Panc1 (cell line): ENCODE measurements at regions not wholly inside any gene's neighbourhood (a gene's known extent, or its start where the extent isn't known, plus 50 kb on each side); places are given as distances from the start of the nearest gene placed in this dataset.

ENCODE experiments used
- ATAC-seq: fragments of 200-7000 bp; cut with Tn5 transposase; 2 replicates; pipeline ENCODE4 v1.9.1; 2020; ENCODE audit warnings: mild to moderate bottlenecking, moderate library complexity
- BruUV-seq: library from RNA; stranded (reverse); fragments of 400-500 nt; replicated peaks from 2 replicates; lab custom pipeline; 2021; lab: Mats Ljungman, UMichigan
- CTCF ChIA-PET: fragments of 300-600 bp; sonication (Branson Sonifier 250); formaldehyde crosslinking; loops from one replicate; lab custom pipeline; 2022; ENCODE audit warnings: antibody characterized with exemption; lab: Charles Lee
- POLR2A ChIA-PET: fragments of 300-600 bp; sonication (Branson Sonifier 250); formaldehyde crosslinking; loops from one replicate; lab custom pipeline; 2022; ENCODE audit warnings: antibody characterized with exemption; lab: Charles Lee
- DNase-seq: peaks from one replicate; pipeline ENCODE4 v3.0.0-alpha.2; 2010; ENCODE audit warnings: low read depth, low spot score
- H3K27ac ChIP-seq: 2 replicates; pipeline ENCODE4 v1.5.1; 2011; ENCODE audit warnings: mild to moderate bottlenecking, low read length, inconsistent platforms
- H3K27me3 ChIP-seq: fragments of 200-500 bp; sonication (Bioruptor generic); 2 replicates; pipeline ENCODE4 v1.6.0; 2014; ENCODE audit warnings: low read length, inconsistent platforms; ENCODE audit not compliant: control insufficient read depth, insufficient read depth
- H3K36me3 ChIP-seq: fragments of 200-500 bp; sonication (Bioruptor generic); 2 replicates; pipeline ENCODE4 v1.5.1; 2014; ENCODE audit warnings: inconsistent platforms, mild to moderate bottlenecking, low read length, moderate library complexity; ENCODE audit not compliant: control insufficient read depth, insufficient read depth
- H3K4me1 ChIP-seq: 2 replicates; pipeline ENCODE4 v1.5.1; 2011; ENCODE audit warnings: inconsistent platforms, mild to moderate bottlenecking, low read length, moderate library complexity; ENCODE audit not compliant: control insufficient read depth, insufficient read depth
- H3K4me3 ChIP-seq, 2 experiments: 2 replicates each; pipeline ENCODE4 v1.5.1; 2011 to 2012; ENCODE audit warnings: low read depth in 2 of 2, low read length in 2 of 2, mild to moderate bottlenecking in 2 of 2, inconsistent platforms in 1 of 2, moderate library complexity in 1 of 2
- H3K9me3 ChIP-seq: fragments of 200-500 bp; sonication (Bioruptor generic); 2 replicates; pipeline ENCODE4 v1.5.1; 2014; ENCODE audit warnings: low read depth, mild to moderate bottlenecking, inconsistent platforms, low read length, moderate library complexity; ENCODE audit not compliant: control insufficient read depth, insufficient read depth
- CTCF ChIP-seq: fragments of 450-650 bp; IDR thresholded peaks from 2 replicates; pipeline ENCODE4 v1.5.1; 2017; ENCODE audit warnings: mild to moderate bottlenecking
- POLR2AphosphoS5 ChIP-seq: IDR thresholded peaks from 2 replicates; pipeline ENCODE4 v1.6.1; 2012; ENCODE audit warnings: mild to moderate bottlenecking, low read depth, low read length, moderate library complexity
- REST ChIP-seq, 2 experiments: IDR thresholded peaks; 2 replicates each; pipeline ENCODE4 v1.6.1; 2011 to 2012; ENCODE audit warnings: low read depth in 2 of 2, control low read depth in 1 of 2, low read length in 1 of 2, mild to moderate bottlenecking in 1 of 2, moderate library complexity in 1 of 2; ENCODE audit not compliant: insufficient read depth in 1 of 2
- SIN3A ChIP-seq: IDR thresholded peaks from 2 replicates; pipeline ENCODE4 v1.6.1; 2012; ENCODE audit warnings: low read depth, mild to moderate bottlenecking, low read length, moderate library complexity, borderline replicate concordance; ENCODE audit not compliant: insufficient read depth
- TCF7L2 ChIP-seq: IDR thresholded peaks from 2 replicates; pipeline ENCODE4 v1.6.1; 2011; ENCODE audit warnings: mild to moderate bottlenecking, low read depth, low read length, inconsistent platforms
- in situ Hi-C: cut with HindIII; loops from 2 replicates; pipeline ENCODE4 v1.10.0; 2016; ENCODE audit warnings: low sequenced_read_pairs, low pct_unique_long_range_greater_than_20kb
- intact Hi-C: fragments of 100-400 bp; cut with micrococcal nuclease; formaldehyde crosslinking; loops from one replicate; pipeline ENCODE4 v1.10.0; 2022; ENCODE audit not compliant: unreplicated experiment

- intact Hi-C loops (no loop called here), in situ Hi-C loops (no loop called here)
- DNase-seq (no peak), ATAC-seq (no peak)
- no TSS peak for BruUV-seq
- Histone ChIP-seq H3K4me1 (no peaks in the 10 kb centered on the region), H3K27me3 (no peaks in the 10 kb centered on the region), H3K9me3 (no peaks in the 10 kb centered on the region), H3K4me3 (no peak overlapping the region), H3K36me3 (no peaks in the 10 kb centered on the region), H3K27ac (no peak overlapping the region)
- POLR2A ChIA-PET = no interaction called here
- TF ChIP-seq POLR2AphosphoS5 = no peak
- no peak for TF ChIP-seq SIN3A
- TF ChIP-seq CTCF = no peak
- TF ChIP-seq TCF7L2 = no peak
- no peak for TF ChIP-seq REST (IDR thresholded peaks at IDR 0.05; ENCODE audit: insufficient read depth in 1 of 2, low read depth in 2 of 2, low read length in 1 of 2)
- CTCF ChIA-PET = no interaction called here
Observed at GRCh38 chr11:128304116-128304515, 283.2 kb downstream of the ETS1 start.

- H3K27me3 ChIP-seq = no peaks in the 10 kb centered on the region
- no peak overlapping the region for H3K4me3 ChIP-seq
- H3K4me1 ChIP-seq = no peaks in the 10 kb centered on the region
- no peaks in the 10 kb centered on the region for H3K9me3 ChIP-seq
- H3K27ac ChIP-seq = no peak overlapping the region
- POLR2A ChIA-PET = no interaction called here
- DNase-seq = no peak
- no TSS peak for BruUV-seq
- ATAC-seq = no peak
- CTCF ChIA-PET = interaction anchor here (0.7 kb wide), 1 partner anchor 327 kb away, joined by 3 read pairs; no protein-coding TSS in a partner anchor
- no peaks in the 10 kb centered on the region for H3K36me3 ChIP-seq
- no peak for TF ChIP-seq REST (IDR thresholded peaks at IDR 0.05; ENCODE audit: insufficient read depth in 1 of 2, low read depth in 2 of 2, low read length in 1 of 2)
- intact Hi-C loops = no loop called here
- in situ Hi-C loops = no loop called here
Observed at GRCh38 chr11:128303383-128303782, 284.0 kb downstream of the ETS1 start.
